SH-SY5Y (cell line): ENCODE measurements at regions not wholly inside any gene's neighbourhood (a gene's known extent, or its start where the extent isn't known, plus 50 kb on each side); places are given as distances from the start of the nearest gene placed in this dataset.

Experiments
- GATA2 ChIP-seq: IDR thresholded peaks from 2 replicates; pipeline ENCODE4 v1.6.1; 2011; ENCODE audit warnings: mild to moderate bottlenecking, low read depth, low read length
- GATA3 ChIP-seq: IDR thresholded peaks from 2 replicates; pipeline ENCODE4 v1.6.1; 2011; ENCODE audit warnings: low read depth, mild to moderate bottlenecking, low read length, moderate library complexity

- TF ChIP-seq GATA2 (no peak), GATA3 (no peak)
Measured at GRCh38 chr3:165442061-165442460, 245.9 kb upstream of the SLITRK3 start.
